HFFc6 (cell line): ENCODE measurements at regions not wholly inside any gene's neighbourhood (a gene's known extent, or its start where the extent isn't known, plus 50 kb on each side); places are given as distances from the start of the nearest gene placed in this dataset.

Experiments used
- DNase-seq: peaks from one replicate; pipeline ENCODE4 v3.0.0-alpha.2; 2018
- H3K27ac Mint-ChIP-seq: 2 replicates; pipeline ENCODE4 v1.8.0; 2020; ENCODE audit warnings: mild to moderate bottlenecking, mixed read lengths
- H3K27me3 Mint-ChIP-seq: 2 replicates; pipeline ENCODE4 v1.8.0; 2021; ENCODE audit warnings: mild to moderate bottlenecking, moderate library complexity, mixed read lengths; ENCODE audit not compliant: insufficient read depth
- H3K36me3 Mint-ChIP-seq: 2 replicates; pipeline ENCODE4 v1.8.0; 2021; ENCODE audit warnings: low read depth, mixed read lengths
- H3K4me1 Mint-ChIP-seq: 2 replicates; pipeline ENCODE4 v1.8.0; 2020; ENCODE audit warnings: low read depth, mixed read lengths
- H3K4me3 Mint-ChIP-seq: 2 replicates; pipeline ENCODE4 v1.8.0; 2020; ENCODE audit warnings: mild to moderate bottlenecking, moderate library complexity, mixed read lengths
- H3K9me3 Mint-ChIP-seq: 2 replicates; pipeline ENCODE4 v1.8.0; 2020; ENCODE audit warnings: mild to moderate bottlenecking, mixed read lengths
- TF ChIP-seq, protein P1 (sequence below): fragments of 200-600 bp; sonication (generic); IDR thresholded peaks from 2 replicates; pipeline ENCODE4 v1.5.0; 2021; ENCODE audit warnings: antibody characterized with exemption, mild to moderate bottlenecking

DNA sequence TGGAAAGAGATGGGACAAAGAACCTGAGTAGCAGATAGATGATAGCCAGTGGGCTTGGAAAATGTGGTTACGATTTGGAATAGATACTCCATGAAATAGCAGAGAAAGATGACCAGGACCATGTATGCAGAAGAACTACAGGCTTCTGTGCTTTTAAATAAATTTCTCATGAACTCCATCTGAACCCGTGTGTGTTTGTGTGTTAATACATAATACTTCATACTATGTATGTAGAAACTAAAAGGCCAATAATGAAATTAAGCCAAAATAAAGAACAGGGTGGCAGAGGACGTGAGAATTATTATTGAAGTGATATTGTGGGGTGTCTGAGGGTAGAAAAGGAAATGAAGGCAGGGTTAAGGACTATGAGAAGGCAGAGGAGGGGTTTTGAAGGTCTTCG is 385.1 kb upstream of the RPS23 start:
- Mint-ChIP-seq H3K36me3 (no peaks in the 10 kb centered on the region), H3K27ac (no peak overlapping the region), H3K4me1 (no peaks in the 10 kb centered on the region), H3K4me3 (no peak overlapping the region), H3K9me3 (no peaks in the 10 kb centered on the region), H3K27me3 (peaks cover 3% of the 10 kb centered on the region)
- no peak for DNase-seq
- TF ChIP-seq, protein P1, sequence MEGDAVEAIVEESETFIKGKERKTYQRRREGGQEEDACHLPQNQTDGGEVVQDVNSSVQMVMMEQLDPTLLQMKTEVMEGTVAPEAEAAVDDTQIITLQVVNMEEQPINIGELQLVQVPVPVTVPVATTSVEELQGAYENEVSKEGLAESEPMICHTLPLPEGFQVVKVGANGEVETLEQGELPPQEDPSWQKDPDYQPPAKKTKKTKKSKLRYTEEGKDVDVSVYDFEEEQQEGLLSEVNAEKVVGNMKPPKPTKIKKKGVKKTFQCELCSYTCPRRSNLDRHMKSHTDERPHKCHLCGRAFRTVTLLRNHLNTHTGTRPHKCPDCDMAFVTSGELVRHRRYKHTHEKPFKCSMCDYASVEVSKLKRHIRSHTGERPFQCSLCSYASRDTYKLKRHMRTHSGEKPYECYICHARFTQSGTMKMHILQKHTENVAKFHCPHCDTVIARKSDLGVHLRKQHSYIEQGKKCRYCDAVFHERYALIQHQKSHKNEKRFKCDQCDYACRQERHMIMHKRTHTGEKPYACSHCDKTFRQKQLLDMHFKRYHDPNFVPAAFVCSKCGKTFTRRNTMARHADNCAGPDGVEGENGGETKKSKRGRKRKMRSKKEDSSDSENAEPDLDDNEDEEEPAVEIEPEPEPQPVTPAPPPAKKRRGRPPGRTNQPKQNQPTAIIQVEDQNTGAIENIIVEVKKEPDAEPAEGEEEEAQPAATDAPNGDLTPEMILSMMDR: no peak

DNA sequence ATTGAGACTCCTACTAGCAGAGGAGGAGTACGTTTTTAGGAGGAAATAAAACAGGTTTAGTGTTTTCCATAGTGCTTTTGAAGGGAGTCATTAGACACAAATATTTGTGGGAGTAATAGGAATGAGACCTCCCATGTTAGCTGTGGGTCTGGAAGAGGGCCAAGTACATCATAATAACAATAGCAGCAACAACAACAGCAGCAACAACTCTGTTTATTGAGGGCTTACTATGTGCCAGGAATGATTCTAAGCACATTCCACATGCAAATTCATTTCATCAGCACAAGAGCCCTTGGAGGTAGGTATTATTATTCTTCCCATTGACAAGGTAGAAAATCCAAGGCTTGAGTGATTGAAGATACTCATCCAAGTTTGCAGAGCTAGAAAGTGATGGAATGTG is 384.2 kb upstream of the RPS23 start:
- no peaks in the 10 kb centered on the region for H3K9me3 Mint-ChIP-seq
- no peak for DNase-seq
- H3K27me3 Mint-ChIP-seq: peaks cover 3% of the 10 kb centered on the region
- no peak overlapping the region for H3K4me3 Mint-ChIP-seq
- no peaks in the 10 kb centered on the region for H3K4me1 Mint-ChIP-seq
- no peak overlapping the region for H3K27ac Mint-ChIP-seq
- TF ChIP-seq, protein P1: no peak
- H3K36me3 Mint-ChIP-seq: no peaks in the 10 kb centered on the region

DNA sequence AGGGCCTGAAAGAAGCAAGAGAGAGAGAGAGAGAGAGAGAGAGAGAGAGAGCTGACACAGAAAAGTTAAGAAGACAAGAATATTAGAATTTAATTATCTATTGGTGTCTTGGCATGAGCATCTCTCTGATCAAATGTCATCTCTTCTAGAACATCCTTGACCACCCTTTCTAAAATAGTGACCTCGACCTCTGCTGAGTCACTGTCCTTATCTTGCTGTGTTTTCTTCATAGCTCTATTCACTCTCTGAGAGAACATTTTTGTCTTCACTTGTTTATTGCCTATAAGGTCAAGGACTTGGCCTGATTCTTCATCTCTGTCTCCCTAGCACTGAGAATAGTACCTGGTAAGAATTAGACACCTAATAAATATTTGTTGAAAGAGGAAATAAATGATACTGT is 383.8 kb upstream of the RPS23 start:
- Mint-ChIP-seq H3K4me1 (no peaks in the 10 kb centered on the region), H3K4me3 (no peak overlapping the region), H3K36me3 (no peaks in the 10 kb centered on the region), H3K27ac (no peak overlapping the region), H3K9me3 (no peaks in the 10 kb centered on the region), H3K27me3 (peaks cover 2% of the 10 kb centered on the region)
- TF ChIP-seq, protein P1: no peak
- no peak for DNase-seq

DNA sequence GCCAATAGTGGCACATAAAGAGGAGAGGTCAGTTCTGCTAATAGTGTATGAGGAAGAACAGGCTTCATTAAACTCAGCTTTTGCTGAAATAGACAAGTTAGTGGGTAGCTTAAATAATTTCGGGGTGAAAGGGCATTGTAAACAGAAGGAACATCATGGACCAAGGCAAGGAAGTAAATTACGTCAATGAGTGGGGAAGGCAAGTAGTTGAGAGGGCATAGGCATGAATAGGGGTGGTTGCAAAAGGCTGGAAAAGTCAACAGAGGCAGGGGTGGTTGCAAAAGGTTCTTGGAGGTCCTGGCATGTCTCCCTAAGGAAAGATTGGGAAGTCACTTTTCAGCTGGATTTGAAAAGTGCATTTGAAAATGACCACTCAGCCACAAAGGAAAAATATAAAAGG is 383.3 kb upstream of the RPS23 start:
- H3K36me3 Mint-ChIP-seq: no peaks in the 10 kb centered on the region
- H3K9me3 Mint-ChIP-seq: no peaks in the 10 kb centered on the region
- H3K27ac Mint-ChIP-seq: no peak overlapping the region
- no peak overlapping the region for H3K4me3 Mint-ChIP-seq
- no peak for DNase-seq
- TF ChIP-seq, protein P1: no peak
- H3K27me3 Mint-ChIP-seq: peaks cover 1% of the 10 kb centered on the region; the same call in 1 of the 2 replicates
- no peaks in the 10 kb centered on the region for H3K4me1 Mint-ChIP-seq

DNA sequence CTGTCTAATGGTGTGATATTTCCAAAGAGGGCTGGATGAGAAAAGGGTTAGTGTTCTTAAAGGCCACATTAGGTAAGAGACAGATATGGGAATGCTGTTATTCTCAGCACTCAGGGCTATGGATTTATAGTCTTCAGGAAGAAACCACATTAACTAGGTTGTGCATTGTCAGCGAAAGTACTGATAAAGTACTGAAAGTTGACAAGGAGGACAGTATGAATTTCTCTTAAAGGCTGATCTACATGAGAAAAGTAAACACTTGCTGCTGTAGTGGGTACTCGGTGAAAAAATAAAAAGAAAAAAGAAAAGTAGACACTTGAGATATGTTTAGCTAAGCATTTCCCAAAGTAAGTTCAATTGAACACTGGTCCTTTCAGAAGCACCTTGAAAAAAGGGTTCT is 381.0 kb upstream of the RPS23 start:
- Mint-ChIP-seq H3K4me1 (no peaks in the 10 kb centered on the region), H3K4me3 (no peak overlapping the region), H3K27ac (no peak overlapping the region), H3K27me3 (peaks cover 1% of the 10 kb centered on the region; the same call in 1 of the 2 replicates), H3K36me3 (no peaks in the 10 kb centered on the region), H3K9me3 (no peaks in the 10 kb centered on the region)
- DNase-seq: no peak
- TF ChIP-seq, protein P1: no peak

DNA sequence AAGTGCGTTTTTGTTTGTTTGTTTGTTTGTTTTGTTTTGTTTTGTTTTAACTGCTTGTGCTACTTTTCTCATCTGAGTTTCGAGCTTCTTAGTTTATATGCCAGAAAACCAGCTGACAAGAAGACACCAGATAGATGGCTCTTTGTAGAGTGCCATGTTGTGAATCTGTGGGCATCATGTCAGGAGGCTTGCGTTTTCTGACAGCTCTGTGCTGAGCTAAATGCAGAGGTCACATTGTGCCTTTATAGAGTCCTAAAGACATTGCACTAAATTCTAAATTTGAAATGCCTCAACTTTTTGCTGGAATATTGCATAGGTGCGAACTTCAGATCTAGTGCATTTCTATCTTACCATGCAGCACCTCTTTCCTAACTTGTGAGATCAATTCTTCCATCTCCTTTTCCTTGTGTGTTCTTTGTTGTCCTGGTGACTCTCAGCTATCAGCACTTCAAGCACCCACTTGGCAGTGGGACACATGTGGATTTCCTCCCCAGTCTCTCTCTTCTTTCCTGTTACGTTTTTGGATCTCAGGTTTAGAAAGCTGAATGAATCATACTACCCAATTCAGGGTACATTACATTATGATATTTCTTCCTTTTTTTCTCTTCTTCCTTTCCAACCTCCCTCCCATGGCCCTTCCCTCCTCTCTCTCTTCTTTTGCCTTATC is 379.0 kb upstream of the RPS23 start:
- Mint-ChIP-seq H3K4me1 (no peaks in the 10 kb centered on the region), H3K9me3 (no peaks in the 10 kb centered on the region), H3K27ac (no peak overlapping the region), H3K36me3 (no peaks in the 10 kb centered on the region), H3K27me3 (peaks cover 8% of the 10 kb centered on the region), H3K4me3 (no peak overlapping the region)
- TF ChIP-seq, protein P1: no peak
- DNase-seq: no peak
